Mesodermal cell (in vitro differentiated cells): ENCODE measurements at regions not wholly inside any gene's neighbourhood (a gene's known extent, or its start where the extent isn't known, plus 50 kb on each side); places are given as distances from the start of the nearest gene placed in this dataset.
"Not testable (repeated sequence)": the region's sequence is repeated elsewhere in the genome, so short reads cannot be mapped to it uniquely, and the experiment has no call there.

Source experiments
- H3K27ac ChIP-seq: 2 replicates; pipeline ENCODE4 v1.7.0; 2013; ENCODE audit warnings: mild to moderate bottlenecking, low read depth, low read length, moderate library complexity; ENCODE audit not compliant: severe bottlenecking
- H3K36me3 ChIP-seq: 2 replicates; pipeline ENCODE4 v1.7.1; 2013; ENCODE audit warnings: mild to moderate bottlenecking, low read length, moderate library complexity; ENCODE audit not compliant: control insufficient read depth, insufficient read depth
- H3K4me1 ChIP-seq: one replicate; pipeline ENCODE4 v1.7.1; 2013; ENCODE audit warnings: mild to moderate bottlenecking, low read length; ENCODE audit not compliant: insufficient read depth, control insufficient read depth, poor library complexity, severe bottlenecking
- H3K4me3 ChIP-seq: 2 replicates; pipeline ENCODE4 v1.7.0; 2013; ENCODE audit warnings: low read length, control low read depth, mild to moderate bottlenecking; ENCODE audit not compliant: insufficient read depth, poor library complexity, severe bottlenecking; ENCODE audit errors: extremely low read depth
- H3K9me3 ChIP-seq: 2 replicates; pipeline ENCODE4 v1.7.1; 2013; ENCODE audit warnings: mild to moderate bottlenecking, low read length, moderate library complexity; ENCODE audit not compliant: control insufficient read depth
- WGBS, 2 experiments: methylation state at CpG; one replicate each; pipeline ENCODE4 v1.1.5; 2013; ENCODE audit warnings: missing lambda C conversion rate in 2 of 2; ENCODE audit not compliant: insufficient coverage in 2 of 2; 5-methylcytosine and 5-hydroxymethylcytosine counted together

DNA sequence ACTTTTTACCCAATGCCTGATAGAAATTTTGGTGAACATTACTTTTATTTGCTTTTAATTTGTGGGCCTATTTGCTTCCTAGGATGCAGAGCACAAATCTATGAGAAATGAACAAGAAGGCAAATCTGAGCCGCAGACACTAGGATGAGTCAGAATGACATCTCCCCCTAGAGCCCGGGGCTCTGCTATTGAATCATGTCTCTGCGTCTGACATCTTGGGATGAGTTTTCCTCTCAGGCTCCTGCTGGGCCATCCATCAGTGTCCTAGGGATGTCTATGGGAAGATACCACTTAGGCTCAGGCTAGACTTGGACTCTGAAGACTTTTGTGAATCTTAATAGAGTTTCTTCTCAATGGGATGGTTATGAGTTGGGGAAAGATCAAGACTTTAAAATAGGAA is 157.3 kb upstream of the MTPN start:
- peak overlapping the region; percentile 67 for H3K27ac ChIP-seq
- H3K4me1 ChIP-seq, result no peaks in the 10 kb centered on the region
- H3K9me3 ChIP-seq, result no peaks in the 10 kb centered on the region
- no peaks in the 10 kb centered on the region for H3K36me3 ChIP-seq
- 57 to 73% methylated on average over 2 to 3 of the region's 3 CpGs for WGBS, 2 experiments
- H3K4me3 ChIP-seq, result no peak overlapping the region

DNA sequence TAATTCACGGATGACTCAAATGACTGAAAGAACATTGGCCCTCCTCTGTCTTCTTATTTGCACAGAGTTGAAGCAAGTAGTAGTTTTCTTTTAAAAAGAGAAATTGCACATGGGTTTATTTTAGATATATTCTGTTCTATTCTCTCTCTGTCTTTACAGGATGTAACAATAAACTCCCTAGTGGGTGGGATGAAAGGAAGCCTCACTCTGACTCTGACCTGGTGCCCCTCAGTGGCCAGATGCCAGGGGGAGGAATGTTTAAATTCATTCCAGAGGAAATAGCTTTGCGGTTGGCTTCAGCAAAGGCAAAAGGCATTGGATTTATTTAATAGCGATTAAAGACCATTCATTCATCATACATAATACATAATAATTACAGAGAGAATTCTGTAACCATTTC is 156.4 kb upstream of the MTPN start:
- no peaks in the 10 kb centered on the region for H3K4me1 ChIP-seq
- no peaks in the 10 kb centered on the region for H3K9me3 ChIP-seq
- no peaks in the 10 kb centered on the region for H3K36me3 ChIP-seq
- WGBS, 2 experiments, result no CpG with 5 or more reads among the region's 3 CpGs
- peak overlapping the region; percentile 67 for H3K27ac ChIP-seq
- H3K4me3 ChIP-seq, result no peak overlapping the region

DNA sequence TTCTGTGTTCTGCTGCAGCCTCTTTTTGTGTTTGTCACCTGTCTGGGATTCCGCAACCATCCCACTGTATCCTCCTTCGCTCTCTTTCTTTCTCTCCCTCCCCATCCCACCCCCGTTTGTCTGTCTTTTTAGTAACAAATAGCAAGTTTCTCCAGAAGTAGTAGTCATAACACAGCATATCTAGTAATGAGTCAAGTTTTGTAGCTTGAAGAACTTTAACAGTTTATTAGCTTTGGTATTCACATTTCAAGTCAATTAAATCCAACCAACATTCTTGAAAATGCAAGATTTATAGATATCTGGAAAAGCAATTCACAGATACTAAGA is 154.1 kb upstream of the MTPN start:
- Histone ChIP-seq H3K9me3 (no peaks in the 10 kb centered on the region), H3K27ac (no peak overlapping the region), H3K4me3 (no peak overlapping the region), H3K36me3 (no peaks in the 10 kb centered on the region), H3K4me1 (no peaks in the 10 kb centered on the region)
- 80 to 100% methylated on average over 1 to 2 of the region's 3 CpGs for WGBS, 2 experiments

GRCh38 chr7:136130511-136131303 is 153.5 kb upstream of the MTPN start:
- Histone ChIP-seq H3K4me1 (no peaks in the 10 kb centered on the region), H3K36me3 (no peaks in the 10 kb centered on the region), H3K27ac (no peak overlapping the region), H3K9me3 (no peaks in the 10 kb centered on the region), H3K4me3 (no peak overlapping the region)
- 100% methylated on average over 1 of the region's 6 CpGs; no CpG with 5 or more reads in 1 of the 2 experiments for WGBS, 2 experiments

DNA sequence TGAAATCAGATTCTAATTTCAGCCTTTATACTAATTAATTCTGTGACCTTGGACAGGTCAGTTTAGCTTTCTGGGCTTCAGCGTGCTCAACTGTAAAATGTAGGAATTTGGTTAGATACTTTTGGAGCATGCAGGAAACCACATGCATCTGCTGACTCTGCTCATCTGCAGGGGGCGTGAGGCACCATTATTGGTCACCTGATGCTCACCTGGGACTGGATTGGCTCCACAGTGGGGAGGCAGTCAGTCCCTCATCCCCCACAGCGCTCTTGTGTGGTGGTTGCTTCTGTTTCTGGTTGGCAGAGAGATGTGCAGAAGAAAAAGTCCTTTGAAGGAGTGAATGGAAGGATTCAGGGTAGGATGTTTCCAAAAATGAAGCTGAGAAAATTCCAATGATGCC is 150.9 kb upstream of the MTPN start:
- no peaks in the 10 kb centered on the region for H3K36me3 ChIP-seq
- whole genome bisulfite sequencing, 2 experiments, result 80 to 87% methylated on average over 1 to 2 of the region's 3 CpGs
- H3K9me3 ChIP-seq, result no peaks in the 10 kb centered on the region
- no peak overlapping the region for H3K27ac ChIP-seq
- H3K4me3 ChIP-seq, result no peak overlapping the region
- H3K4me1 ChIP-seq, result no peaks in the 10 kb centered on the region

DNA sequence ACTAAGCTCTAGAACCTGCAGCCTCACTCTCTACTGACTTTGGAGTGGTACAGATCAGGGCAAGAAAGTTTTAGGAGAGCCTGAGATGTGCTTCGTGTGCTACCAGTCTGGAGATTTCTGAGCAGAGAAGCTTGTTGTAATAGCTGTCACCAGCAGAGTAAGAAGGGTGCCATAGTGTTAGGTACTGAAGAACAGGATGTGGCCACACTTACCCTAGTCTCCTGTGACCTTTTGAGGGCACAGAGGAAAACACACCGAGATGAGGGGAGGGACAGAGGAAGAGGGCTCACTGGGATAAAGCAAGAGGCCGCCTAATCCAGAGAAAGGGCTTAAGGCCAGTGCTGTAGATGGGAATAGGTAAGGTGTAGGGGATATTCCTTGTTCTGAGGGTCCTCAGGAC is 146.2 kb upstream of the MTPN start:
- H3K9me3 ChIP-seq, result no peaks in the 10 kb centered on the region
- no peak overlapping the region for H3K4me3 ChIP-seq
- no peaks in the 10 kb centered on the region for H3K4me1 ChIP-seq
- no peaks in the 10 kb centered on the region for H3K36me3 ChIP-seq
- H3K27ac ChIP-seq, result no peak overlapping the region
- 79 to 93% methylated on average over 2 to 3 of the region's 3 CpGs for WGBS, 2 experiments

GRCh38 chr7:136122026-136122425 is 144.9 kb upstream of the MTPN start:
- Histone ChIP-seq H3K36me3 (no peaks in the 10 kb centered on the region), H3K9me3 (no peaks in the 10 kb centered on the region), H3K4me1 (no peaks in the 10 kb centered on the region), H3K4me3 (no peak overlapping the region), H3K27ac (no peak overlapping the region)
- no CpG with 5 or more reads among the region's 1 CpG for WGBS, 2 experiments

DNA sequence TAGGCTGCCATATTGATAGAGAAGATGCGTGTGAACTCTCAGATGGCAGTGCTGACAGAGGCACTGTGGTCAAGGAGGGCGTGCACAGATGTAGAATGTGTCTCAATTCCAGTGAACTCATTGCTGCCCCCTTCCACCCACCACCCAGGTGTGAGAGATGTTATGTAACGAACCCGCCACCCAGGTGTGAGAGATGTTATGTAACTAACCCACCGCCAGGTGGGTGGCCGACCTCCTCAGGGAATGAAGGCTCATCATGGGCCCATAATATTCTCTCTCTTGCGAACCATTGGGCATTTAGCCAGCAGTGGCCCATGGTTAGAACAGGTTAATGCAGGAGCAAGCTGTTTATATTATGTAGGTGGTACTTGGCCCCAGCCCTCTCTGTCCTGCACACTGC is 140.4 kb upstream of the MTPN start:
- H3K9me3 ChIP-seq, result no peaks in the 10 kb centered on the region
- H3K4me1 ChIP-seq, result no peaks in the 10 kb centered on the region
- H3K27ac ChIP-seq, result no peak overlapping the region
- H3K36me3 ChIP-seq, result no peaks in the 10 kb centered on the region
- no peak overlapping the region for H3K4me3 ChIP-seq
- 88% methylated on average over 6 of the region's 7 CpGs; no CpG with 5 or more reads in 1 of the 2 experiments for WGBS, 2 experiments

- Histone ChIP-seq H3K36me3 (no peaks in the 10 kb centered on the region), H3K4me1 (no peaks in the 10 kb centered on the region), H3K27ac (no peak overlapping the region), H3K4me3 (no peak overlapping the region), H3K9me3 (no peaks in the 10 kb centered on the region)
- WGBS, 2 experiments, result 88 to 94% methylated on average over 11 of the region's 11 CpGs
These were observed 139.0 kb upstream of the MTPN start for GRCh38 chr7:136116186-136116585.

GRCh38 chr7:136114966-136115762 is 138.0 kb upstream of the MTPN start:
- no peaks in the 10 kb centered on the region for H3K9me3 ChIP-seq
- no peaks in the 10 kb centered on the region for H3K36me3 ChIP-seq
- WGBS, 2 experiments, result 47 to 59% methylated on average over 16 to 17 of the region's 21 CpGs
- no peaks in the 10 kb centered on the region for H3K4me1 ChIP-seq
- H3K4me3 ChIP-seq, result no peak overlapping the region
- H3K27ac ChIP-seq, result no peak overlapping the region

DNA sequence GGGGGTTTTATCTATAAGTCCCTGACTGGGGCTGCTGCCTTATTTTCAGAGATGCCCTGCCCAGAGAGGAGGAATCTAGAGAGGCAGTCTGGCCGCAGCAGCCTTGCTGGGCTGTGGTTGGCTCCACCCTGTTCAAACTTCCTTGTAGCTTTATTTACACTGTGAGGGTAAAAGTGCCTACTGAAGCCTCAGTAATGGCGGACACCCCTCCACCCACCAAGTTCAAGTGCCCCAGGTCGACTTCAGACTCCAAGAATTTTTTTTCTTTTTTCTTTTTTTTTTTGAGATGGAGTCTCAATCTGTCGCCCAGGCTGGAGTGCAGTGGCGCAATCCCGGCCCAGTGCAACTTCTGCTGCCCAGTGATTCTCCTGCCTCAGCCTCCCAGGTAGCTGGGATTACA is 137.3 kb upstream of the MTPN start:
- not testable (repeated sequence) for H3K4me1 ChIP-seq, H3K36me3 ChIP-seq, H3K27ac ChIP-seq, H3K4me3 ChIP-seq, H3K9me3 ChIP-seq
- WGBS, 2 experiments, result 67% methylated on average over 3 of the region's 6 CpGs
